Thymus (tissue), 11 donors: ENCODE measurements at regions not wholly inside any gene's neighbourhood (a gene's known extent, or its start where the extent isn't known, plus 50 kb on each side); places are given as distances from the start of the nearest gene placed in this dataset.

Experiments used
- DNase-seq, 9 donors: peaks; one replicate each; pipeline ENCODE4 v3.0.0-alpha.2; 2013; ENCODE audit warnings: low spot score in 9 of 9, low read depth in 6 of 9, missing footprints in 1 of 9
- H3K27ac ChIP-seq, 2 donors: one replicate each; pipeline ENCODE4 v1.5.1; 2013; ENCODE audit warnings: control low read depth in 1 of 2, low read depth in 1 of 2, low read length in 1 of 2, mild to moderate bottlenecking in 1 of 2, moderate library complexity in 1 of 2
- H3K27me3 ChIP-seq, 2 donors: one replicate each; pipeline ENCODE4 v1.5.1; 2013; ENCODE audit warnings: low read length in 1 of 2; ENCODE audit not compliant: control insufficient read depth in 2 of 2, insufficient read depth in 1 of 2
- H3K36me3 ChIP-seq, 2 donors: one replicate each; pipeline ENCODE4 v1.5.1; 2013; ENCODE audit warnings: low read length in 1 of 2, mild to moderate bottlenecking in 1 of 2, moderate library complexity in 1 of 2; ENCODE audit not compliant: control insufficient read depth in 2 of 2, insufficient read depth in 2 of 2
- H3K4me1 ChIP-seq, 2 donors: one replicate each; pipeline ENCODE4 v1.5.1; 2013; ENCODE audit warnings: low read length in 2 of 2; ENCODE audit not compliant: control insufficient read depth in 2 of 2, insufficient read depth in 2 of 2
- H3K4me3 ChIP-seq, 2 donors: one replicate each; pipeline ENCODE4 v1.5.1; 2013; ENCODE audit warnings: low read length in 2 of 2, control low read depth in 1 of 2, mild to moderate bottlenecking in 1 of 2
- H3K9me3 ChIP-seq, 2 donors: one replicate each; pipeline ENCODE4 v1.5.1; 2013; ENCODE audit warnings: low read length in 1 of 2, mild to moderate bottlenecking in 1 of 2; ENCODE audit not compliant: control insufficient read depth in 2 of 2, insufficient read depth in 1 of 2
- WGBS: extraction: QIAGEN DNeasy Blood & Tissue Kit; methylation state at CpG from one replicate; pipeline ENCODE4 v1.1.7; 2013; 5-methylcytosine and 5-hydroxymethylcytosine counted together
- donor health status: healthy.

- DNase-seq = no peak
- Histone ChIP-seq H3K27ac (no peak overlapping the region), H3K36me3 (no peaks in the 10 kb centered on the region), H3K4me3 (no peak overlapping the region), H3K9me3 (no peaks in the 10 kb centered on the region), H3K4me1 (no peaks in the 10 kb centered on the region), H3K27me3 (peaks cover 6 to 49% of the 10 kb centered on the region in 2 donors)
- 79% methylated on average over 7 of the region's 7 CpGs for WGBS
Observed at GRCh38 chr12:111025301-111025700, 104.9 kb upstream of the MYL2 start.

- peak in 7 of 9 donors; percentile 10 to 49 (median 19) for DNase-seq
- Histone ChIP-seq H3K27me3 (peaks cover 0 to 41% of the 10 kb centered on the region in 2 donors), H3K27ac (no peak overlapping the region), H3K4me1 (no peaks in the 10 kb centered on the region), H3K36me3 (no peaks in the 10 kb centered on the region), H3K9me3 (no peaks in the 10 kb centered on the region), H3K4me3 (no peak overlapping the region)
- 12% methylated on average over 8 of the region's 8 CpGs for WGBS
Observed at GRCh38 chr12:111024205-111024801, 103.9 kb upstream of the MYL2 start.

DNA sequence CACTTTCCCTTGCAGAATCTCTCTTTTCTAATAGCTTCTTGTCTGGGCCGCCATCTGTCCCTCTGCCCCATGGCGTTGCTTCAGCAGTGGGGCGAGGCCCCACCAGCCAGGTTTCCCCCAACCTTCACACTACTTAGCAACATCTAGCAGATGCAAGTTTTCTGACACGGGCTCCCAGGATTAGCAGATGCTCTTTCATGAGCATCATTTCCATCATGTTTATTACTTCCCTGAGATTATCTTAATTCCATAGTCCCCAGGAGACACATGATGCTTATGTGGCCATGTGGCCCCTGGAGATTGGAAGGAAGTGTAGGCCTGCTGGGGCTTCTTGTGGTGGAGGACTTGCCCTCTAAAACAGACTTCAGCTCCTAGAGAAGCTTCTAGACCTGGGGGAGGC is 102.0 kb upstream of the MYL2 start:
- WGBS = 96% methylated on average over 4 of the region's 4 CpGs
- H3K36me3 ChIP-seq = no peaks in the 10 kb centered on the region
- H3K9me3 ChIP-seq = no peaks in the 10 kb centered on the region
- H3K27me3 ChIP-seq = peaks cover 0 to 31% of the 10 kb centered on the region in 2 donors
- no peak for DNase-seq
- no peak overlapping the region for H3K27ac ChIP-seq
- H3K4me3 ChIP-seq = no peak overlapping the region
- no peaks in the 10 kb centered on the region for H3K4me1 ChIP-seq

DNA sequence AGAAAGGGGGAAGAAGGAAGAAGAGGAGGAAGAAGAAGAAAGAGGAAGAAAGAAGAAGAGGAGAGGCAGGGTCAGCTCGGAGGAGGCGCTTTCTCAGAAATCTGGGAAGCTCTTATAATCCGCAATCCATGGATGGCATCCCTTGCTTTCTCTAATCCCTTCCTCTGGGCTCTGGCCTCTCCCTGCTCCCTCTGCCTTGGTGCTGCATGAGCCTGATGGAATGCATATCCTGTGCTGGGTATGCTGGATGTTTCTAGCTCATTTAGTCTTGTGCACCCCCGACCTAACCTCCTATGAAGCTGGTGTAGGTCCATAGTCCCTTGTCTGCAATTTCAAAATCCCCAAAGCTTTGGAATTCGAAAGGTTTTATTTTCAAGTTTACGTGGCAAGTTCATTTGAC is 94.2 kb upstream of the MYL2 start:
- H3K4me1 ChIP-seq = no peaks in the 10 kb centered on the region
- no peak for DNase-seq
- no peak overlapping the region for H3K27ac ChIP-seq
- no peaks in the 10 kb centered on the region for H3K36me3 ChIP-seq
- H3K27me3 ChIP-seq = peaks cover 0 to 16% of the 10 kb centered on the region in 2 donors
- H3K9me3 ChIP-seq = peaks cover 0 to 7% of the 10 kb centered on the region in 2 donors
- H3K4me3 ChIP-seq = no peak overlapping the region
- WGBS = 77% methylated on average over 6 of the region's 6 CpGs

- peaks cover 0 to 7% of the 10 kb centered on the region in 2 donors for H3K9me3 ChIP-seq
- H3K4me1 ChIP-seq = no peaks in the 10 kb centered on the region
- DNase-seq = no peak
- no peaks in the 10 kb centered on the region for H3K36me3 ChIP-seq
- WGBS = 93% methylated on average over 3 of the region's 3 CpGs
- H3K27ac ChIP-seq = no peak overlapping the region
- peaks cover 0 to 15% of the 10 kb centered on the region in 2 donors for H3K27me3 ChIP-seq
- H3K4me3 ChIP-seq = no peak overlapping the region
Observed at GRCh38 chr12:111012918-111013317, 92.5 kb upstream of the MYL2 start.

DNA sequence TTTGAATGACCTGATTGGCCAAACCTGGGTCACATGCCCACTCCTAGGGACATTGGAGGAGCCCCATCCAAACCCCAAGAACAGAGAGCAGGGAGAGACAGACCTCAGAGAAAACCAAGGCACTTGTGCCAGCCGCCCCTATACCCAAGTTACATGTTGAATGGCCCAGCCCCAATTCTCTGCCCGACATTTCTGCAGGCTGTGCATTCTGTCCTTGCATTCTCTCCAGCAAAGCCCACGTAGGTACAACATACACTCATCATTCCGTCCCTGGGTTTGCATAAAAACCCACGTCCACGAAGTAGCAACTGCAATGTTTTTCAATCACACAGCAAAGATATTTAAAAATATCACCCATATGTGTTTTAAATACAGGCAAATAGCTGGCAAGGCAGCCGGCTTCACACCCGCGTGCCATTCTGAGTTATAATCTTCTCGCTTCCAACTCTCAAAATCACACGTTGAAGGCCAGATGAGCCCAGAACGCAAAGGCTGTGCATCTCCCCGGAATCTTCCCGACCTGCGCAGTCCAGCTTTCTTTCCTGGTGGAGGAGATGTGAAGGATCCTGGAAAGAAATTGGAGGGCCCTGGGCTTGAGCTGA is 91.7 kb upstream of the MYL2 start:
- H3K27me3 ChIP-seq = peaks cover 0 to 12% of the 10 kb centered on the region in 2 donors
- no peak for DNase-seq
- H3K9me3 ChIP-seq = peaks cover 0 to 7% of the 10 kb centered on the region in 2 donors
- H3K36me3 ChIP-seq = no peaks in the 10 kb centered on the region
- WGBS = 96% methylated on average over 15 of the region's 15 CpGs
- H3K4me3 ChIP-seq = no peak overlapping the region
- no peaks in the 10 kb centered on the region for H3K4me1 ChIP-seq
- no peak overlapping the region for H3K27ac ChIP-seq

- no peaks in the 10 kb centered on the region for H3K4me1 ChIP-seq
- H3K27ac ChIP-seq = no peak overlapping the region
- no peak overlapping the region for H3K4me3 ChIP-seq
- H3K36me3 ChIP-seq = no peaks in the 10 kb centered on the region
- WGBS = 81% methylated on average over 6 of the region's 6 CpGs
- no peak for DNase-seq
- H3K9me3 ChIP-seq = peaks cover 0 to 7% of the 10 kb centered on the region in 2 donors
- H3K27me3 ChIP-seq = peaks cover 0 to 6% of the 10 kb centered on the region in 2 donors
Observed at GRCh38 chr12:111010916-111011657, 90.7 kb upstream of the MYL2 start.

DNA sequence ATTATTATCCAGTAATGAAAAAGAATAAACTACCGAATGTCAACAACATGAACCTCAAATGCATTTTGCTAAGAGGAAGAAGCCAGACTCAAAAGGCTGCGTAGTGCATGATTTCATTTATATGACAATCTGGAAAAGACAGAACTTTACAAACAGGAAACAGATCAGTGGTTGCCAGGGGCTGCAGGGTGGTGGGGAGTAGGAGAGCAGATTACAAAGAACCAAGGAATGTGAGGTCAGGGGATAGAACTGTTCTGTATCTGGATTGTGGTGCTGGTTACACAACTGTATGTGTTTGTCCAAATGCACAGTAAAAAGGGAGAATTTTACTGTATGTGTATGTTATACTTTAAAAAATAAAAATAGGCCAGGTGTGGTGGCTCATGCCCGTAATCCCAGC is 89.7 kb upstream of the MYL2 start:
- Histone ChIP-seq H3K27ac (no peak overlapping the region), H3K36me3 (no peaks in the 10 kb centered on the region), H3K27me3 (peaks cover 0 to 7% of the 10 kb centered on the region in 2 donors), H3K9me3 (peaks cover 0 to 7% of the 10 kb centered on the region in 2 donors), H3K4me3 (no peak overlapping the region), H3K4me1 (no peaks in the 10 kb centered on the region)
- DNase-seq = no peak
- WGBS = 92% methylated on average over 3 of the region's 3 CpGs

- Histone ChIP-seq H3K27me3 (peaks cover 0 to 4% of the 10 kb centered on the region in 2 donors), H3K36me3 (no peaks in the 10 kb centered on the region), H3K9me3 (peaks cover 0 to 5% of the 10 kb centered on the region in 2 donors), H3K4me1 (no peaks in the 10 kb centered on the region), H3K4me3 (no peak overlapping the region), H3K27ac (no peak overlapping the region)
- 40% methylated on average over 2 of the region's 2 CpGs for WGBS
- no peak for DNase-seq
Observed at GRCh38 chr12:111006621-111007020, 86.2 kb upstream of the MYL2 start.
